ENCODE measurements at regions not wholly inside any gene's neighbourhood (a gene's known extent, or its start where the extent isn't known, plus 50 kb on each side); places are given as distances from the start of the nearest gene placed in this dataset.

GRCh38 chr2:118255301-118255700 lies 167.0 kb downstream of the INSIG2 start:
- H3K36me3 ChIP-seq: no peaks in the 10 kb centered on the region
- no peak for TF ChIP-seq POLR2A (IDR thresholded peaks at IDR 0.05)
- TF ChIP-seq, protein P1, sequence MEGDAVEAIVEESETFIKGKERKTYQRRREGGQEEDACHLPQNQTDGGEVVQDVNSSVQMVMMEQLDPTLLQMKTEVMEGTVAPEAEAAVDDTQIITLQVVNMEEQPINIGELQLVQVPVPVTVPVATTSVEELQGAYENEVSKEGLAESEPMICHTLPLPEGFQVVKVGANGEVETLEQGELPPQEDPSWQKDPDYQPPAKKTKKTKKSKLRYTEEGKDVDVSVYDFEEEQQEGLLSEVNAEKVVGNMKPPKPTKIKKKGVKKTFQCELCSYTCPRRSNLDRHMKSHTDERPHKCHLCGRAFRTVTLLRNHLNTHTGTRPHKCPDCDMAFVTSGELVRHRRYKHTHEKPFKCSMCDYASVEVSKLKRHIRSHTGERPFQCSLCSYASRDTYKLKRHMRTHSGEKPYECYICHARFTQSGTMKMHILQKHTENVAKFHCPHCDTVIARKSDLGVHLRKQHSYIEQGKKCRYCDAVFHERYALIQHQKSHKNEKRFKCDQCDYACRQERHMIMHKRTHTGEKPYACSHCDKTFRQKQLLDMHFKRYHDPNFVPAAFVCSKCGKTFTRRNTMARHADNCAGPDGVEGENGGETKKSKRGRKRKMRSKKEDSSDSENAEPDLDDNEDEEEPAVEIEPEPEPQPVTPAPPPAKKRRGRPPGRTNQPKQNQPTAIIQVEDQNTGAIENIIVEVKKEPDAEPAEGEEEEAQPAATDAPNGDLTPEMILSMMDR (IDR thresholded peaks at IDR 0.05 in 4 of 5, conservative IDR thresholded peaks at IDR 0.05 in 1 of 5): no peak
- intact Hi-C loops (cut with DNase I; ENCODE audit: low total_unique reads): no loop called here
- no peaks in the 10 kb centered on the region for H3K4me1 ChIP-seq
- ATAC-seq: no peak
- no peaks in the 10 kb centered on the region for H3K27me3 ChIP-seq
- DNase-seq: no peak
- no peak overlapping the region for H3K4me3 ChIP-seq
- no peak overlapping the region for H3K27ac ChIP-seq
- in situ Hi-C loops (cut with MboI; ENCODE audit: low sequenced_read_pairs in 4 of 4): no loop called here
- no peaks in the 10 kb centered on the region for H3K9me3 ChIP-seq

DNA sequence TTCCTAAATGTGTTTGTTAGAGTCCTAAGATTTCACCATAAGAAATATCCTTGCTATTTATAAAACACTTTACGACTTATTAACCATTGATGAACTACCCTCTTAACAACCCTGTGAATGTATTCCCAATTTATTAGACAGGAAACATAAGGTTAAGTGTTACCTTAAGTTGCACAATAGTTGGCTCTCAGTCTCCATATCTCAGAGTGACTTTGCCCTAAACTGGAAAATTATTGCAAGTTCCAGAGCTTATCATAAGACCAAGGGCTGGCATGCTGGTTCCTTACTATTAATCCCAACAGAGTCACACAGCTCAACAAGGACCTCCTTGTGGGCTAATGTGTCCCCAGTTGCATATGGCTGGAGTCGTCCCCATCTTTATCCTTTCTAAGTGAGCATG lies 165.8 kb downstream of the INSIG2 start:
- Histone ChIP-seq H3K27me3 (no peaks in the 10 kb centered on the region), H3K27ac (no peak overlapping the region), H3K4me1 (no peaks in the 10 kb centered on the region), H3K36me3 (no peaks in the 10 kb centered on the region), H3K4me3 (no peak overlapping the region), H3K9me3 (no peaks in the 10 kb centered on the region)
- TF ChIP-seq, protein P1 (IDR thresholded peaks at IDR 0.05 in 4 of 5, conservative IDR thresholded peaks at IDR 0.05 in 1 of 5): no peak
- TF ChIP-seq POLR2A (IDR thresholded peaks at IDR 0.05): no peak
- intact Hi-C loops (cut with DNase I; ENCODE audit: low total_unique reads): no loop called here
- DNase-seq (no peak), ATAC-seq (no peak)
- in situ Hi-C loops (cut with MboI; ENCODE audit: low sequenced_read_pairs in 4 of 4): no loop called here

- H3K27me3 ChIP-seq: no peaks in the 10 kb centered on the region
- no peaks in the 10 kb centered on the region for H3K36me3 ChIP-seq
- no peaks in the 10 kb centered on the region for H3K4me1 ChIP-seq
- ATAC-seq (no peak), DNase-seq (no peak)
- in situ Hi-C loops (cut with MboI; ENCODE audit: low sequenced_read_pairs in 4 of 4): no loop called here
- H3K27ac ChIP-seq: no peak overlapping the region
- H3K9me3 ChIP-seq: no peaks in the 10 kb centered on the region
- H3K4me3 ChIP-seq: no peak overlapping the region
- TF ChIP-seq, protein P1 (IDR thresholded peaks at IDR 0.05 in 4 of 5, conservative IDR thresholded peaks at IDR 0.05 in 1 of 5): no peak
- no peak for TF ChIP-seq POLR2A (IDR thresholded peaks at IDR 0.05)
- intact Hi-C loops (cut with DNase I; ENCODE audit: low total_unique reads): no loop called here
Measured at GRCh38 chr2:118251427-118251826, 163.2 kb downstream of the INSIG2 start.

DNA sequence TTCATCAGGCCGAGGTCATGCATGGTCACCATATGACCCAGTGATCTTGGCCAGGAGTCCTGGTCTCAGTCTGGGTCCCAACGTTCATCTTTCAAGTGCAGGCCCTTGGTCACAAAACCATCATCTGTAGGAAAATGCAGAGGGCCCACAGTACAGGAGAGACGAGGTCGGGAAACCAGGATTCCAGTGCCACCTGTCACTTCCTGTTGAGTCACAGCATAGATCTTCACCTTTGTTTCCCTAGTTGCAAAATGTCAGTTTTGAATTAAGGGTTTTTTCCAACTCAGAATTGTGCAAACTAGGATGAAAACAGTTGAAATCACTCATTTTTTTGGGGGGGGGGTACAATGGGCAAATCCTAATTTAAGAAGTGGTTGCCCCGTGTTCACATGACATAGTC lies 162.2 kb downstream of the INSIG2 start:
- in situ Hi-C loops (cut with MboI; ENCODE audit: low sequenced_read_pairs in 4 of 4) (no loop called here), intact Hi-C loops (cut with DNase I; ENCODE audit: low total_unique reads) (no loop called here)
- TF ChIP-seq, protein P1 (IDR thresholded peaks at IDR 0.05 in 4 of 5, conservative IDR thresholded peaks at IDR 0.05 in 1 of 5): no peak
- TF ChIP-seq POLR2A (IDR thresholded peaks at IDR 0.05): no peak
- no peaks in the 10 kb centered on the region for H3K9me3 ChIP-seq
- no peak overlapping the region for H3K27ac ChIP-seq
- no peaks in the 10 kb centered on the region for H3K36me3 ChIP-seq
- ATAC-seq (no peak), DNase-seq (no peak)
- no peaks in the 10 kb centered on the region for H3K4me1 ChIP-seq
- H3K27me3 ChIP-seq: no peaks in the 10 kb centered on the region
- H3K4me3 ChIP-seq: no peak overlapping the region

GRCh38 chr2:118250001-118250400 lies 161.7 kb downstream of the INSIG2 start:
- Histone ChIP-seq H3K36me3 (no peaks in the 10 kb centered on the region), H3K4me3 (no peak overlapping the region), H3K27ac (no peak overlapping the region), H3K4me1 (no peaks in the 10 kb centered on the region), H3K27me3 (no peaks in the 10 kb centered on the region), H3K9me3 (no peaks in the 10 kb centered on the region)
- no peak for TF ChIP-seq POLR2A (IDR thresholded peaks at IDR 0.05)
- TF ChIP-seq, protein P1 (IDR thresholded peaks at IDR 0.05 in 4 of 5, conservative IDR thresholded peaks at IDR 0.05 in 1 of 5): no peak
- DNase-seq: no peak
- intact Hi-C loops (cut with DNase I; ENCODE audit: low total_unique reads) (no loop called here), in situ Hi-C loops (cut with MboI; ENCODE audit: low sequenced_read_pairs in 4 of 4) (no loop called here)
- no peak for ATAC-seq
